Trophoblast cell (in vitro differentiated cells and primary cell): ENCODE measurements at regions not wholly inside any gene's neighbourhood (a gene's known extent, or its start where the extent isn't known, plus 50 kb on each side); places are given as distances from the start of the nearest gene placed in this dataset.

ENCODE experiments used
- DNase-seq, 2 donors: peaks; one replicate each; pipeline ENCODE4 v3.0.0-alpha.2; 2016
- H2AFZ ChIP-seq: 2 replicates; pipeline ENCODE4 v1.6.1; 2013; ENCODE audit warnings: low read length, moderate library complexity, mild to moderate bottlenecking; ENCODE audit not compliant: insufficient read depth, poor library complexity
- H2AK5ac ChIP-seq: 2 replicates; pipeline ENCODE4 v1.6.1; 2013; ENCODE audit warnings: mild to moderate bottlenecking, low read length
- H2BK120ac ChIP-seq: 2 replicates; pipeline ENCODE4 v1.6.1; 2013; ENCODE audit warnings: low read length, mild to moderate bottlenecking, moderate library complexity; ENCODE audit not compliant: insufficient read depth, poor library complexity
- H2BK12ac ChIP-seq: 2 replicates; pipeline ENCODE4 v1.6.1; 2013; ENCODE audit warnings: mild to moderate bottlenecking, low read length, moderate library complexity
- H2BK5ac ChIP-seq: 2 replicates; pipeline ENCODE4 v1.6.1; 2013; ENCODE audit warnings: low read length, low read depth, moderate library complexity, mild to moderate bottlenecking; ENCODE audit not compliant: poor library complexity
- H3K14ac ChIP-seq: 2 replicates; pipeline ENCODE4 v1.6.1; 2013; ENCODE audit warnings: mild to moderate bottlenecking, low read length
- H3K18ac ChIP-seq: 2 replicates; pipeline ENCODE4 v1.6.1; 2013; ENCODE audit warnings: mild to moderate bottlenecking, low read length
- H3K23ac ChIP-seq: 2 replicates; pipeline ENCODE4 v1.6.1; 2013; ENCODE audit warnings: low read length
- H3K27ac ChIP-seq: 2 replicates; pipeline ENCODE4 v1.5.1; 2013; ENCODE audit warnings: low read depth, mild to moderate bottlenecking, inconsistent platforms, low read length, moderate library complexity
- H3K27me3 ChIP-seq: 2 replicates; pipeline ENCODE4 v1.6.1; 2013; ENCODE audit warnings: inconsistent platforms, mild to moderate bottlenecking, low read length, moderate library complexity; ENCODE audit not compliant: insufficient read depth
- H3K36me3 ChIP-seq, 2 experiments: 1 replicate in 1 of 2; 2 replicates in 1 of 2; pipeline ENCODE4 v1.6.1; 2013; ENCODE audit warnings: low read length in 2 of 2, mild to moderate bottlenecking in 2 of 2, moderate library complexity in 1 of 2; ENCODE audit not compliant: insufficient read depth in 2 of 2, control insufficient read depth in 1 of 2
- H3K4ac ChIP-seq: 2 replicates; pipeline ENCODE4 v1.6.1; 2013; ENCODE audit warnings: low read depth, mild to moderate bottlenecking, low read length, moderate library complexity
- H3K4me1 ChIP-seq, 2 experiments: 1 replicate in 1 of 2; 2 replicates in 1 of 2; pipeline ENCODE4 v1.6.1; 2013; ENCODE audit warnings: low read length in 2 of 2, mild to moderate bottlenecking in 2 of 2, moderate library complexity in 1 of 2; ENCODE audit not compliant: insufficient read depth in 2 of 2, control insufficient read depth in 1 of 2
- H3K4me2 ChIP-seq: 2 replicates; pipeline ENCODE4 v1.6.1; 2013; ENCODE audit warnings: inconsistent platforms, mild to moderate bottlenecking, low read length, moderate library complexity
- H3K4me3 ChIP-seq: 2 replicates; pipeline ENCODE4 v1.5.1; 2013; ENCODE audit warnings: mild to moderate bottlenecking, low read depth, low read length, inconsistent platforms
- H3K79me1 ChIP-seq: one replicate; pipeline ENCODE4 v1.6.1; 2013; ENCODE audit warnings: low read length
- H3K79me2 ChIP-seq: 2 replicates; pipeline ENCODE4 v1.6.1; 2013; ENCODE audit warnings: low read length, mild to moderate bottlenecking; ENCODE audit not compliant: control insufficient read depth, insufficient read depth, poor library complexity
- H3K9ac ChIP-seq: 2 replicates; pipeline ENCODE4 v1.6.1; 2013; ENCODE audit warnings: mild to moderate bottlenecking, low read length
- H3K9me3 ChIP-seq: 2 replicates; pipeline ENCODE4 v1.6.1; 2013; ENCODE audit warnings: low read depth, mild to moderate bottlenecking, control low read depth, inconsistent platforms, low read length; ENCODE audit not compliant: insufficient read depth
- H4K12ac ChIP-seq: 2 replicates; pipeline ENCODE4 v1.6.1; 2013; ENCODE audit warnings: low read depth, mild to moderate bottlenecking, low read length, moderate library complexity
- H4K8ac ChIP-seq: 2 replicates; pipeline ENCODE4 v1.6.1; 2013; ENCODE audit warnings: low read depth, mild to moderate bottlenecking, low read length, moderate library complexity
- H4K91ac ChIP-seq: one replicate; pipeline ENCODE4 v1.6.1; 2013; ENCODE audit warnings: low read depth, mild to moderate bottlenecking, low read length, moderate library complexity
- WGBS: extraction: QIAGEN DNeasy Blood & Tissue Kit; methylation state at CpG from one replicate; pipeline ENCODE4 v1.1.7; 2013; ENCODE audit warnings: missing lambda C conversion rate; ENCODE audit not compliant: insufficient read length, insufficient coverage; ENCODE audit errors: extremely low coverage; 5-methylcytosine and 5-hydroxymethylcytosine counted together

DNA sequence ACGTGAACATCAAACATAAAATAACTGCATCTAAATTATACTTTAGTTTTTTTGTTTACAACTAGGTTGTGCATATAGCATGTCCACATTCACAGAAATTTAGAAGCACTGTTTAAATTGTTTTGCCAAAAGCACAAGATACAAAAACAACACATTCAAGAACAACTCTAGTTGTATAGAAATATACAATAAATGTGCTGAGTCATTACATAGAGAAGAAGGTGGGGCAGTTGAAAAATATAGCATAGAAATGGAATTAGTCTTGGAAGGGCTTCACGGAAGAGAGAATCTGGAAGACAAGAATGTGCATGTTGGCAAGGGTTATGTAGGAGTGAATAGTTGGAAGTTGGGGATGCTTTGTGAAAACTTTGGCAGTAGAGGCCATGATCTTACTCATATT, 239.0 kb upstream of the GLRA2 start:
- H3K23ac ChIP-seq = no peak overlapping the region
- no peak overlapping the region for H3K4me2 ChIP-seq
- no peaks in the 10 kb centered on the region for H3K36me3 ChIP-seq
- no peak overlapping the region for H2BK120ac ChIP-seq
- no peak overlapping the region for H2AFZ ChIP-seq
- no peak overlapping the region for H3K27ac ChIP-seq
- no peak overlapping the region for H2BK5ac ChIP-seq
- H4K8ac ChIP-seq = no peak overlapping the region
- WGBS = no CpG with 5 or more reads among the region's 2 CpGs
- H3K9me3 ChIP-seq = no peaks in the 10 kb centered on the region
- no peak overlapping the region for H3K4me3 ChIP-seq
- DNase-seq = no peak
- H3K4ac ChIP-seq = no peak overlapping the region
- no peak overlapping the region for H3K14ac ChIP-seq
- no peak overlapping the region for H3K9ac ChIP-seq
- H2BK12ac ChIP-seq = no peak overlapping the region
- H3K4me1 ChIP-seq = no peaks in the 10 kb centered on the region
- H2AK5ac ChIP-seq = no peak overlapping the region
- H3K79me1 ChIP-seq = no peaks in the 10 kb centered on the region
- H3K18ac ChIP-seq = no peak overlapping the region
- H4K12ac ChIP-seq = no peak overlapping the region
- H4K91ac ChIP-seq = no peak overlapping the region
- no peaks in the 10 kb centered on the region for H3K79me2 ChIP-seq
- H3K27me3 ChIP-seq = no peaks in the 10 kb centered on the region

DNA sequence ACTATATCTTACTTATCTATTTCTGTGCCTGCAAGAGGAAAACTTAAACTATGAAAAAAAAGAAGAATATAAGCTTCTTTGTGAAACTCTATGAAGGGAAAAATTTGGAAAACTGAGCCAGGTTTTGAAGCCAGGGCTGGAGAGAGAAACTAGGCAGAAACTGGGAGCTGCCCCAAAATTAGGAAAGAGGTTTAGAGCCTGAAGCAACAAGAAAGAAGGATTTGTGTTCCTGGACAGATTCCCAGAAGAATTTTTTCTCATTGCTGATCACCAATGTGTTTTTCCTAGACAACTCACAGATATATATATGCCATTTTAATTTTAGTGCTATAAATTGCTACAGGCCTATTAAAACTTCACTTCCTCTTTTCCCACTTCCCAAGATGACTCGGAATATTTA, 245.0 kb upstream of the GEMIN8 start:
- H2BK120ac ChIP-seq = no peak overlapping the region
- WGBS = no CpG with 5 or more reads among the region's 1 CpG
- H3K4me2 ChIP-seq = no peak overlapping the region
- no peak overlapping the region for H2BK5ac ChIP-seq
- H3K27me3 ChIP-seq = no peaks in the 10 kb centered on the region
- H4K91ac ChIP-seq = no peak overlapping the region
- no peaks in the 10 kb centered on the region for H3K79me2 ChIP-seq
- no peak overlapping the region for H3K18ac ChIP-seq
- H3K36me3 ChIP-seq = no peaks in the 10 kb centered on the region
- H3K23ac ChIP-seq = no peak overlapping the region
- H3K4me3 ChIP-seq = no peak overlapping the region
- no peak overlapping the region for H2BK12ac ChIP-seq
- no peak overlapping the region for H3K27ac ChIP-seq
- no peak overlapping the region for H4K8ac ChIP-seq
- no peak overlapping the region for H3K4ac ChIP-seq
- no peaks in the 10 kb centered on the region for H3K4me1 ChIP-seq
- H3K9ac ChIP-seq = no peak overlapping the region
- H2AK5ac ChIP-seq = no peak overlapping the region
- no peaks in the 10 kb centered on the region for H3K79me1 ChIP-seq
- H2AFZ ChIP-seq = no peak overlapping the region
- H4K12ac ChIP-seq = no peak overlapping the region
- DNase-seq = no peak
- no peaks in the 10 kb centered on the region for H3K9me3 ChIP-seq
- no peak overlapping the region for H3K14ac ChIP-seq

DNA sequence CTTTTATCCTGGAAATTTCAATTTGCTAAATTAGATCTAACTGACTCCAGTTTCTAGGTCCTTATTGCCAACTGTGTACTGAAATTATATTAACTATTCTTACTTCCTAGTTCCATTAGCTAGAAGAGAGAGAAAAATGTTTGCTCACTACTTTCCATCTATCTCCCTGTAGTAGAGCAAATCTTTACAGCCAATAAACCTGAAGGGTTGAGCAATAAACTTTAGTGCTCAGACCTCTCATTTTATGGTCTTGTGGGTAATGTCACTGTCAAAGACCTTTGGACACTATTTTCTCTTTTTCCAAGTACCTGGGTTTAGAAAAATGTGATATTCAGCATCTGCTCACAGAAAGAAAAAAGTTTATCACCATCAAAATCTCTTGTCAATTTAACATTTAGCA, 237.5 kb upstream of the GEMIN8 start:
- no peak overlapping the region for H3K4ac ChIP-seq
- no peak overlapping the region for H4K8ac ChIP-seq
- no peaks in the 10 kb centered on the region for H3K9me3 ChIP-seq
- H3K79me1 ChIP-seq = no peaks in the 10 kb centered on the region
- H4K91ac ChIP-seq = no peak overlapping the region
- no peak overlapping the region for H3K23ac ChIP-seq
- H3K4me1 ChIP-seq = no peaks in the 10 kb centered on the region
- H3K18ac ChIP-seq = no peak overlapping the region
- H3K36me3 ChIP-seq = no peaks in the 10 kb centered on the region
- no peak overlapping the region for H3K4me3 ChIP-seq
- no peaks in the 10 kb centered on the region for H3K79me2 ChIP-seq
- no peak overlapping the region for H2AFZ ChIP-seq
- no peak overlapping the region for H2AK5ac ChIP-seq
- no peak overlapping the region for H4K12ac ChIP-seq
- H3K27me3 ChIP-seq = no peaks in the 10 kb centered on the region
- H3K9ac ChIP-seq = no peak overlapping the region
- no peak for DNase-seq
- H3K27ac ChIP-seq = no peak overlapping the region
- H2BK5ac ChIP-seq = no peak overlapping the region
- no peak overlapping the region for H3K4me2 ChIP-seq
- H3K14ac ChIP-seq = no peak overlapping the region
- H2BK120ac ChIP-seq = no peak overlapping the region
- no peak overlapping the region for H2BK12ac ChIP-seq

DNA sequence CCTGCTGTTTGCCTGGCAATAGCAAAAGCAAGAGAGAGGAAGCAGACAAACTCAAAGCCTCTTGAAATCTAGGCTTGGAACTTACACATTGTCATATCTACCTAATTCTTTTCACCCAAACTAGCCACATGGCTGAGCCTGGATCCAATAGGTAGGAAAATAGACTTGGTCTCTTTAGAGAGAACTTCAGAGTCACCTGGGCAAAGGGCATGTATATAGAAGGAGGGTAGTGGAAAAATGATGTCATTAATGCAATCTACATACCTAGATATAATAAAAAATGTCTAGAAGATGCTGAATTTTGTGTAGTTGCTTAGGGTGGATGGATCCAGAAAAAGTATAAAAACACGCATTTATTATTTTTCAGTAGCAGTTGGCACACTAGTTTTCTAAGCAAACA, 237.0 kb upstream of the GEMIN8 start:
- H2BK5ac ChIP-seq = no peak overlapping the region
- H3K36me3 ChIP-seq = no peaks in the 10 kb centered on the region

DNA sequence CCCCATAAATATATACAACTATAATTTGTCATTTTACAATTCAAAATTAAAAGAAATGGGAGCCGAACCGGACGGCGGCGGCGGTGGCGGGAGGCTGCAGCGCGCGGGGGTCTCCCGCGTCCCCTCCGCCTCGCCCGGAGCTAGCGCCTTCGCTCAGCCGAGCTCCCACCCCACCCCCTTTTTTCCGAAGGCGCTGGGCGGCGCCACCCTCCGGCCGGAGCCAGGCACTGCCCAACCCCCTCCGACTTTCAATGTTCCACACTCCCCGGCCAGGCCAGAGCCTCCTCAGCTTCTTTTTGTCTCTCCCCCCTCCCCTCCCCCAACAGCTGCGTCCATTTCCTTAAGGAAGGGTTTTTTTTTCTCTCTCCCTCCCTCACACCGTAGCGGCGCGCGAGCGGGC, 214.1 kb upstream of the GEMIN8 start:
- H3K36me3 ChIP-seq = no peaks in the 10 kb centered on the region
- H2AK5ac ChIP-seq = no peak overlapping the region
- H2BK5ac ChIP-seq = no peak overlapping the region
- no peak overlapping the region for H3K4me2 ChIP-seq
- no peak overlapping the region for H4K91ac ChIP-seq
- H3K4ac ChIP-seq = no peak overlapping the region
- H3K23ac ChIP-seq = no peak overlapping the region
- no peak overlapping the region for H3K27ac ChIP-seq
- H3K9me3 ChIP-seq = no peaks in the 10 kb centered on the region
- DNase-seq = no peak
- no peak overlapping the region for H3K9ac ChIP-seq
- H2AFZ ChIP-seq = no peak overlapping the region
- no peaks in the 10 kb centered on the region for H3K79me2 ChIP-seq
- H3K27me3 ChIP-seq = no peaks in the 10 kb centered on the region
- no peak overlapping the region for H3K18ac ChIP-seq
- H2BK12ac ChIP-seq = no peak overlapping the region
- H4K8ac ChIP-seq = no peak overlapping the region
- H3K14ac ChIP-seq = no peak overlapping the region
- WGBS = no CpG with 5 or more reads among the region's 33 CpGs
- no peaks in the 10 kb centered on the region for H3K79me1 ChIP-seq
- H3K4me1 ChIP-seq = no peaks in the 10 kb centered on the region
- H3K4me3 ChIP-seq = no peak overlapping the region
- H2BK120ac ChIP-seq = no peak overlapping the region
- H4K12ac ChIP-seq = no peak overlapping the region

More for the DNA sequence above, 237.0 kb upstream of the GEMIN8 start:
- no peak overlapping the region for H3K18ac ChIP-seq
- H2BK120ac ChIP-seq = no peak overlapping the region
- no peaks in the 10 kb centered on the region for H3K27me3 ChIP-seq
- H2AK5ac ChIP-seq = no peak overlapping the region
- no peaks in the 10 kb centered on the region for H3K4me1 ChIP-seq
- DNase-seq = no peak
- H4K8ac ChIP-seq = no peak overlapping the region
- no peak overlapping the region for H4K91ac ChIP-seq
- H4K12ac ChIP-seq = no peak overlapping the region
- H3K4me3 ChIP-seq = no peak overlapping the region
- H2BK12ac ChIP-seq = no peak overlapping the region
- no peaks in the 10 kb centered on the region for H3K79me2 ChIP-seq
- H3K79me1 ChIP-seq = no peaks in the 10 kb centered on the region
- H3K14ac ChIP-seq = no peak overlapping the region
- no CpG with 5 or more reads among the region's 1 CpG for WGBS
- no peak overlapping the region for H3K23ac ChIP-seq
- H3K9me3 ChIP-seq = no peaks in the 10 kb centered on the region
- H2AFZ ChIP-seq = no peak overlapping the region
- no peak overlapping the region for H3K9ac ChIP-seq
- no peak overlapping the region for H3K27ac ChIP-seq
- no peak overlapping the region for H3K4me2 ChIP-seq
- H3K4ac ChIP-seq = no peak overlapping the region
